ENCODE measurements at regions not wholly inside any gene's neighbourhood (a gene's known extent, or its start where the extent isn't known, plus 50 kb on each side); places are given as distances from the start of the nearest gene placed in this dataset.

DNA sequence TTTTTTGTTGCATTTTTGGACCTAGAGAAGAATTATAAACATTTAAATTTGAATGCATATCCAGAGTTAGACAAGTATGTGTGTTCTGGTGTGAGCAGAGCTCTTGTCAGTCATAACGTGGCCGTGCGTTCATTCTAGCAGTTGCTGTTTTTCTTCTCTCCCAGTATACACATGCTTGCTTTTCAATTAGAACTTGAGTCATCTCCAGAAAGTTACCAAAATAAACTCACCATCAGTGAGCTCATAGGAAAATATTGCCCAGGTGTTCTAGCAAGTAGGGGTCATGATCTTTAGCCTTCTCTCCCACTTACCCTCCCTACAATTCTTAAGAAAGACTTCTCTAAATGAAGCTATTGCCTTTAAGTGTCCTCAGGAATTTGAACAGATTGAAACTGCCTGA lies 247.5 kb upstream of the TUT7 start:
- no peak overlapping the region for H3K4me2 ChIP-seq
- ChIA-PET POLR2A (no interaction called here), CTCF (interaction anchor here (0.7 to 1.4 kb wide), 2 partner anchors 11 to 30 kb away, joined by 3 to 4 read pairs; no protein-coding TSS in a partner anchor)
- no peak for DNase-seq
- H4K20me1 ChIP-seq (ENCODE audit: insufficient read depth), result no peaks in the 10 kb centered on the region
- no peaks in the 10 kb centered on the region for H3K79me2 ChIP-seq (ENCODE audit: insufficient read depth)
- peaks cover 3 to 40% of the 10 kb centered on the region in 2 experiments; a peak in 2 of 4 replicates for H3K4me1 ChIP-seq (ENCODE audit: control insufficient read depth in 1 of 2, insufficient read depth in 2 of 2, low read depth in 1 of 2, low read length in 1 of 2)
- no peak overlapping the region for H3K9ac ChIP-seq
- peaks cover 9% of the 10 kb centered on the region for H3F3A ChIP-seq (replicated peaks; ENCODE audit: insufficient read depth)
- no peaks in the 10 kb centered on the region for H3K9me2 ChIP-seq
- TF ChIP-seq CHD2 (IDR thresholded peaks at IDR 0.05; ENCODE audit: low read length, partially characterized antibody) (no peak), FOXM1 (IDR thresholded peaks at IDR 0.05; ENCODE audit: low read depth) (no peak), EP300 (IDR thresholded peaks at IDR 0.05; ENCODE audit: borderline replicate concordance in 1 of 2, low read depth in 1 of 2, low read length in 1 of 2) (no peak), GATA2 (CRISPR knock-in tag; IDR thresholded peaks at IDR 0.05) (no peak), MXI1 (IDR thresholded peaks at IDR 0.05; ENCODE audit: low read depth, low read length) (no peak), MEF2A (IDR thresholded peaks at IDR 0.05; ENCODE audit: borderline replicate concordance, low read depth) (no peak), NFIC (IDR thresholded peaks at IDR 0.05; ENCODE audit: borderline replicate concordance) (no peak), POLR2AphosphoS5 (IDR thresholded peaks at IDR 0.05; ENCODE audit: low read depth, low read length) (no peak)
- TF ChIP-seq, protein P1, sequence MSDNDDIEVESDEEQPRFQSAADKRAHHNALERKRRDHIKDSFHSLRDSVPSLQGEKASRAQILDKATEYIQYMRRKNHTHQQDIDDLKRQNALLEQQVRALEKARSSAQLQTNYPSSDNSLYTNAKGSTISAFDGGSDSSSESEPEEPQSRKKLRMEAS (IDR thresholded peaks at IDR 0.05; ENCODE audit: low read depth), result no peak
- TF ChIP-seq, protein P2, sequence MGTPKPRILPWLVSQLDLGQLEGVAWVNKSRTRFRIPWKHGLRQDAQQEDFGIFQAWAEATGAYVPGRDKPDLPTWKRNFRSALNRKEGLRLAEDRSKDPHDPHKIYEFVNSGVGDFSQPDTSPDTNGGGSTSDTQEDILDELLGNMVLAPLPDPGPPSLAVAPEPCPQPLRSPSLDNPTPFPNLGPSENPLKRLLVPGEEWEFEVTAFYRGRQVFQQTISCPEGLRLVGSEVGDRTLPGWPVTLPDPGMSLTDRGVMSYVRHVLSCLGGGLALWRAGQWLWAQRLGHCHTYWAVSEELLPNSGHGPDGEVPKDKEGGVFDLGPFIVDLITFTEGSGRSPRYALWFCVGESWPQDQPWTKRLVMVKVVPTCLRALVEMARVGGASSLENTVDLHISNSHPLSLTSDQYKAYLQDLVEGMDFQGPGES (IDR thresholded peaks at IDR 0.05; ENCODE audit: low read depth, low read length), result no peak
- WGBS (ENCODE audit: low lambda C conversion rate), result 84% methylated on average over 3 of the region's 3 CpGs
- H3K4me3 ChIP-seq (ENCODE audit: low read depth in 2 of 2, low read length in 1 of 2), result no peak overlapping the region
- H3K9me3 ChIP-seq, result no peaks in the 10 kb centered on the region
- no peaks in the 10 kb centered on the region for H3K36me3 ChIP-seq (replicated peaks in 1 of 2; ENCODE audit: control insufficient read depth in 1 of 2, insufficient read depth in 2 of 2, low read length in 1 of 2)
- no peak overlapping the region for H3K27ac ChIP-seq (ENCODE audit: low read depth in 2 of 2, low read length in 1 of 2)
- no peak overlapping the region for H2AFZ ChIP-seq (ENCODE audit: low read depth)
- no peaks in the 10 kb centered on the region for H3K27me3 ChIP-seq (ENCODE audit: insufficient read depth)

DNA sequence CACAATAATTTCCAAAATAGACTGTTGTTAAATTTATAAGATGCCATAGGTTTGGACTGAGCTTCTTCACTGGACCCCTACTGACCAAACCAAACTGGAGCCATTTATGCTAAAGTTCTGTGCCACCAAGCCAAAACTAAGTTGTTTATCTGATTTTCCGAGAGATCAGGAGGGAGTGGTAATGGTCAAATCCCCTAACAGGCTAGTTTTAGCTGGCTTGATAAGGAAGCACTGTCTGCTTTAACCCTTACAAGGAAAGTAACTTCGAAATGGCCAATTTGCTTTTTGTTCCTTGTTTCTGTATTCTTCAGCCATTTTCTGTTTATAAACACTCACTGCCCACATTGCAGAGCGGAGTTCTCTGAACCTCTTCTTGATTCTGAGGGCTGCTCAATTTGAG lies 246.8 kb upstream of the TUT7 start:
- no peaks in the 10 kb centered on the region for H3K79me2 ChIP-seq (ENCODE audit: insufficient read depth)
- no peaks in the 10 kb centered on the region for H3K36me3 ChIP-seq (replicated peaks in 1 of 2; ENCODE audit: control insufficient read depth in 1 of 2, insufficient read depth in 2 of 2, low read length in 1 of 2)
- no peak overlapping the region for H3K27ac ChIP-seq (ENCODE audit: low read depth in 2 of 2, low read length in 1 of 2)
- ChIA-PET CTCF (interaction anchor here (1.0 to 1.4 kb wide), 3 partner anchors 9 to 12 kb away, joined by 3 to 4 read pairs (median 4); no protein-coding TSS in a partner anchor), POLR2A (no interaction called here)
- WGBS (ENCODE audit: low lambda C conversion rate), result 59% methylated on average over 3 of the region's 3 CpGs
- H3K27me3 ChIP-seq (ENCODE audit: insufficient read depth), result no peaks in the 10 kb centered on the region
- peaks cover 9% of the 10 kb centered on the region for H3F3A ChIP-seq (replicated peaks; ENCODE audit: insufficient read depth)
- no peaks in the 10 kb centered on the region for H4K20me1 ChIP-seq (ENCODE audit: insufficient read depth)
- no peak overlapping the region for H3K9ac ChIP-seq
- H3K4me1 ChIP-seq (ENCODE audit: control insufficient read depth in 1 of 2, insufficient read depth in 2 of 2, low read depth in 1 of 2, low read length in 1 of 2), result peaks cover 3 to 40% of the 10 kb centered on the region in 2 experiments; a peak in 2 of 4 replicates
- H3K4me2 ChIP-seq, result no peak overlapping the region
- DNase-seq, result no peak
- TF ChIP-seq FOXM1 (IDR thresholded peaks at IDR 0.05; ENCODE audit: low read depth) (no peak), SIN3A (IDR thresholded peaks at IDR 0.05; ENCODE audit: borderline replicate concordance, low read depth, low read length) (no peak), GABPA (IDR thresholded peaks at IDR 0.05; ENCODE audit: low read depth) (no peak)
- TF ChIP-seq, protein P3, sequence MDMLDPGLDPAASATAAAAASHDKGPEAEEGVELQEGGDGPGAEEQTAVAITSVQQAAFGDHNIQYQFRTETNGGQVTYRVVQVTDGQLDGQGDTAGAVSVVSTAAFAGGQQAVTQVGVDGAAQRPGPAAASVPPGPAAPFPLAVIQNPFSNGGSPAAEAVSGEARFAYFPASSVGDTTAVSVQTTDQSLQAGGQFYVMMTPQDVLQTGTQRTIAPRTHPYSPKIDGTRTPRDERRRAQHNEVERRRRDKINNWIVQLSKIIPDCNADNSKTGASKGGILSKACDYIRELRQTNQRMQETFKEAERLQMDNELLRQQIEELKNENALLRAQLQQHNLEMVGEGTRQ (IDR thresholded peaks at IDR 0.05; ENCODE audit: borderline replicate concordance, low read depth, low read length), result no peak
- TF ChIP-seq, protein P4, sequence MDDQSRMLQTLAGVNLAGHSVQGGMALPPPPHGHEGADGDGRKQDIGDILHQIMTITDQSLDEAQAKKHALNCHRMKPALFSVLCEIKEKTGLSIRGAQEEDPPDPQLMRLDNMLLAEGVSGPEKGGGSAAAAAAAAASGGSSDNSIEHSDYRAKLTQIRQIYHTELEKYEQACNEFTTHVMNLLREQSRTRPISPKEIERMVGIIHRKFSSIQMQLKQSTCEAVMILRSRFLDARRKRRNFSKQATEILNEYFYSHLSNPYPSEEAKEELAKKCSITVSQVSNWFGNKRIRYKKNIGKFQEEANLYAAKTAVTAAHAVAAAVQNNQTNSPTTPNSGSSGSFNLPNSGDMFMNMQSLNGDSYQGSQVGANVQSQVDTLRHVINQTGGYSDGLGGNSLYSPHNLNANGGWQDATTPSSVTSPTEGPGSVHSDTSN (IDR thresholded peaks at IDR 0.05), result no peak
- no peaks in the 10 kb centered on the region for H3K9me3 ChIP-seq
- H3K4me3 ChIP-seq (ENCODE audit: low read depth in 2 of 2, low read length in 1 of 2), result no peak overlapping the region
- no peak overlapping the region for H2AFZ ChIP-seq (ENCODE audit: low read depth)
- no peaks in the 10 kb centered on the region for H3K9me2 ChIP-seq

Measured in SK-N-SH (cell line).